BJ (cell line): ENCODE measurements at regions not wholly inside any gene's neighbourhood (a gene's known extent, or its start where the extent isn't known, plus 50 kb on each side); places are given as distances from the start of the nearest gene placed in this dataset.

ENCODE experiments used
- CTCF ChIA-PET: fragments of 350-600 bp; formaldehyde crosslinking; extraction: SDS; loops from one replicate; lab custom pipeline; 2021; ENCODE audit warnings: antibody characterized with exemption, inconsistent platforms; lab: Yijun Ruan, JAX
- POLR2A ChIA-PET: fragments of 300-600 bp; sonication (Branson Sonifier 250); formaldehyde crosslinking; extraction: SDS; loops from one replicate; lab custom pipeline; 2021; ENCODE audit warnings: antibody characterized with exemption; lab: Charles Lee
- DNase-seq: peaks from one replicate; pipeline ENCODE4 v3.0.0-alpha.2; 2011; ENCODE audit warnings: low read depth
- H3K27me3 ChIP-seq: 2 replicates; pipeline ENCODE4 v1.6.0; 2011; ENCODE audit warnings: low read length; ENCODE audit not compliant: control insufficient read depth, insufficient read depth
- H3K36me3 ChIP-seq: 2 replicates; pipeline ENCODE4 v1.5.1; 2011; ENCODE audit warnings: low read length; ENCODE audit not compliant: control insufficient read depth, insufficient read depth
- H3K4me3 ChIP-seq: 2 replicates; pipeline ENCODE4 v1.5.1; 2011; ENCODE audit warnings: low read depth, mild to moderate bottlenecking, control low read depth, low read length
- TF ChIP-seq, protein P1 (sequence below): IDR thresholded peaks from 2 replicates; pipeline ENCODE4 v1.5.1; 2011; ENCODE audit warnings: low read depth, mild to moderate bottlenecking, control low read depth, inconsistent platforms, low read length, moderate library complexity; ENCODE audit not compliant: insufficient read depth

DNA sequence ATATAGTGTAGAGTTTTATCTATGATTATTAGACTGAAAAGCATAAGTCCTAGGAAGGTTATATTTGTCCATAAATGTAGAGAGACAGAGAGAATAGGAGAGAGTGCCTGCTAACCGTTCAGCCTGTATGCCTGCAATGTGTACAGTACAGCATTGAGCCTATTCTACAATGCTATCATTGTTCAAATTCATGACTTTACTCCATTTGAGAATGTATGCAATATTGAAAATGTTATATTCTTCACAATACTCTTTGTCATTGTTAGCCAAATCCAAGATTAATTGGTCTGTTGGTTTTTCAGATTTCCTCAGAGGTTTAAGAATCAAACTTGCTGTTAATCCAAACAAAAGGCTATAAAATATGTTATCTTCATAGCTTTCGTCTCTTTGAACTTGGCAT lies 585.2 kb upstream of the B3GALT2 start:
- H3K27me3 ChIP-seq: no peaks in the 10 kb centered on the region
- H3K36me3 ChIP-seq: no peaks in the 10 kb centered on the region
- TF ChIP-seq, protein P1, sequence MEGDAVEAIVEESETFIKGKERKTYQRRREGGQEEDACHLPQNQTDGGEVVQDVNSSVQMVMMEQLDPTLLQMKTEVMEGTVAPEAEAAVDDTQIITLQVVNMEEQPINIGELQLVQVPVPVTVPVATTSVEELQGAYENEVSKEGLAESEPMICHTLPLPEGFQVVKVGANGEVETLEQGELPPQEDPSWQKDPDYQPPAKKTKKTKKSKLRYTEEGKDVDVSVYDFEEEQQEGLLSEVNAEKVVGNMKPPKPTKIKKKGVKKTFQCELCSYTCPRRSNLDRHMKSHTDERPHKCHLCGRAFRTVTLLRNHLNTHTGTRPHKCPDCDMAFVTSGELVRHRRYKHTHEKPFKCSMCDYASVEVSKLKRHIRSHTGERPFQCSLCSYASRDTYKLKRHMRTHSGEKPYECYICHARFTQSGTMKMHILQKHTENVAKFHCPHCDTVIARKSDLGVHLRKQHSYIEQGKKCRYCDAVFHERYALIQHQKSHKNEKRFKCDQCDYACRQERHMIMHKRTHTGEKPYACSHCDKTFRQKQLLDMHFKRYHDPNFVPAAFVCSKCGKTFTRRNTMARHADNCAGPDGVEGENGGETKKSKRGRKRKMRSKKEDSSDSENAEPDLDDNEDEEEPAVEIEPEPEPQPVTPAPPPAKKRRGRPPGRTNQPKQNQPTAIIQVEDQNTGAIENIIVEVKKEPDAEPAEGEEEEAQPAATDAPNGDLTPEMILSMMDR: no peak
- CTCF ChIA-PET: no interaction called here
- POLR2A ChIA-PET: no interaction called here
- H3K4me3 ChIP-seq: no peak overlapping the region
- DNase-seq: no peak

GRCh38 chr1:193769651-193770050 lies 583.2 kb upstream of the B3GALT2 start:
- no peak for DNase-seq
- H3K4me3 ChIP-seq: no peak overlapping the region
- TF ChIP-seq, protein P1: no peak
- no peaks in the 10 kb centered on the region for H3K27me3 ChIP-seq
- POLR2A ChIA-PET: no interaction called here
- CTCF ChIA-PET: no interaction called here
- no peaks in the 10 kb centered on the region for H3K36me3 ChIP-seq

GRCh38 chr1:193767886-193768285 lies 581.5 kb upstream of the B3GALT2 start:
- DNase-seq: no peak
- TF ChIP-seq, protein P1: no peak
- Histone ChIP-seq H3K36me3 (no peaks in the 10 kb centered on the region), H3K4me3 (no peak overlapping the region), H3K27me3 (no peaks in the 10 kb centered on the region)
- CTCF ChIA-PET: no interaction called here
- POLR2A ChIA-PET: no interaction called here

DNA sequence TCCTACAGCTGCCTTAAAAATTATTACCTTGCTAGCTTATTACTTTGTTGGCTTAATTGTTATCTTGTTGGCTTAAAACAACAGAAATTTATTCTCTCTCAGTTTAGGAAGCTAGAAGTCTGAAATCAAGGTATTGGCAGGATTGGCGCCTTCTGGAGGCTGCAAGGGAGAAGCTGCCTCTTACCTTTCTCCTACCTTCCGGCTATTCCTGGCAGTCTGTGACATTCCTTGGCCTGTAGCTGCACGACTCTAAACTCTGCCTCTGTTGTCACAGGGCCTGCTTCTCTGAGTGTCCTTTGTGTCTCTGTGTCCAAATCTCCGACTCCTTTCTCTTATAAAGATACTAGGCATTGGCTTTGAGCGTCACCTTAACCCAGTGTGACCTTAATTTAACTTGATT lies 579.9 kb upstream of the B3GALT2 start:
- CTCF ChIA-PET: interaction anchor here (1.0 kb wide), 1 partner anchor 15 kb away, joined by 3 read pairs; no protein-coding TSS in a partner anchor
- POLR2A ChIA-PET: no interaction called here

GRCh38 chr1:193763266-193763665 lies 576.9 kb upstream of the B3GALT2 start:
- ChIA-PET CTCF (no interaction called here), POLR2A (no interaction called here)
- TF ChIP-seq, protein P1: no peak
- Histone ChIP-seq H3K4me3 (no peak overlapping the region), H3K36me3 (no peaks in the 10 kb centered on the region), H3K27me3 (no peaks in the 10 kb centered on the region)
- no peak for DNase-seq

More for the DNA sequence above, 579.9 kb upstream of the B3GALT2 start:
- TF ChIP-seq, protein P1: no peak
- Histone ChIP-seq H3K4me3 (no peak overlapping the region), H3K27me3 (no peaks in the 10 kb centered on the region), H3K36me3 (no peaks in the 10 kb centered on the region)
- DNase-seq: no peak
